ENCODE measurements at regions not wholly inside any gene's neighbourhood (a gene's known extent, or its start where the extent isn't known, plus 50 kb on each side); places are given as distances from the start of the nearest gene placed in this dataset.
"Not testable (repeated sequence)": the region's sequence is repeated elsewhere in the genome, so short reads cannot be mapped to it uniquely, and the experiment has no call there.

DNA sequence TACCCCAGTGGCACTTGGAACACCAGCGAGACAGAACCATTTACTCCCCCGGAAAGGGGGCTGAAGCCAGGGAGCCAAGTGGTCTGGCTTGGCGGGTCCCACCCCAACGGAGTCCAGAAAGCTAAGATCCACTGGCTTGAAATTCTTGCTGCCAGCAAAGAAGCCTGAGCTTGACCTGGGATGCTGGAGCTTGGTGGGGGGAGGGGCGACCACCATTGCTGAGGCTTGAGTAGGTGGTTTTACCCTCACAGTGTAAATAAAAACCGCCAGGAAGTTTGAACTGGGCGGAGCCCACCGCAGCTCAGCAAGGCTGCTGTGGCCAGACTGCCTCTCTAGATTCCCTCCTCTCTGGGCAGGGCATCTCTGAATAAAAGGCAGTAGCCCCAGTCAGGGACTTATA is 62.8 kb downstream of the RPS24 start:
- not testable (repeated sequence) for DNase-seq

DNA sequence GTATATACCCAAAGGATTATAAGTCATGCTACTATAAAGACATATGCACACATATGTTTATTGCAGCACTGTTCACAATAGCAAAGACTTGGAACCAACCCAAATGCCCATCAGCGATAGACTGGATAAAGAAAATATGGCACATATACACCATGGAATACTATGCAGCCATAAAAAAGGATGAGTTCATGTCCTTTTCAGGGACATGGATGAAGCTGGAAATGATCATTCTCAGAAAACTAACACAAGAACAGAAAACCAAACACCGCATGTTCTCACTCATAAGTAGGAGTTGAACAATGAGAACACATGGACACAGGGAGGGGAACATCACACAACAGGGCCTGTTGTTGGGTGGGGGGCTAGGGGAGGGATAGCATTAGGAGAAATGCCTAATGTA is 68.9 kb downstream of the RPS24 start:
- DNase-seq = not testable (repeated sequence)

DNA sequence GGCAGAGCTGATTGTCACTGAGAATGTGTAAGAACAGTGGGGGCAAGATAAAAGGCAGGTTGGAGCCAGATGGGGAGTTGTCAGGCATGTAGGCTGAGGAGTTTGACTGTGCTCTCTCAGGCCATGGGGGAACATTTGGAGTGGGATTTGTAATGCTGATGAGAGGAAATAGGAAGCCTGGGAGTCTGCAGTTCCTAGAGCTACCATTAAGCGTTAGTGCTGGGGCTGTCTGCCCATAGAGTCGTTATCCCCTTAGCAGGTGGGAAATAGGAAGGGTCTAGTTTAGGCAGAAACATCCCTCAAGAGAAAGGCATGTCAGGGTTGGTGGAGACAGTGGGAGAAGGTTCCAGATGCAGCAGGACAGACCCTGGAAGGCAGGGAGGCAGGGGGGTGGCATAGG is 75.5 kb downstream of the RPS24 start:
- DNase-seq = no peak

DNA sequence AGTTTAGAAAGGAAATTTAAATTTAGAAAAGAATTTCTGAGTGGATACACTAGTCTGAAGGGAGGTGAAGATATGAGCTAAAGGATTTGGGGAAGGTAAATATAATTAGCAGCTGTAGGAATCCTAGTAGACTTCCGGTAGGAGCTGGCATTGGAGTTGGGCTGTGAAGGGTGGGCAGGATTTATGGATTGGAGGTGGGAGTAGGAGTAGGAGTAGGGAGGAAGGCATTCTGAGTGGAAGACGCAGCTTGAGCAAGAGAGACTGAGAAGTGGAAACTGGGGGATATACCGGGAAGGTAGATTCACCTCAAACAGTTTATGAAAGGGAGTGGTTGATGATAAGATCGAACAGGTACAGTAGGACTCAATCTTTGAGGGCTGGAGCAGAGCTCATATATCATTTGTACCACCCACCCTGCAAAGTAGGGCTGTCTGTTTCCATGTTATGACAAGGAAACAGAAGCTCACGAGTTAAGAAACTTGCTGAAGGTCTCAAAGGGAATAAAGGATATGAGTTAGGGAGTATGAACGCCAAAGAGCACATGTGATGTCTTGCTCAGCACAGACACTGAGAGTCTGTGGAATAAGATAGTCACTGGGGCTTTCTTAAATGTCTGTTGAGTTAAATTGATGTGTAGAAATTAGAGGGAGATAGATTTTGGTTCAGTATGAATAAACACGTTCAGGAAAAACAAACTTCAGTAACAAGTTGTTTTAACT is 81.6 kb downstream of the RPS24 start:
- no peak for DNase-seq

DNA sequence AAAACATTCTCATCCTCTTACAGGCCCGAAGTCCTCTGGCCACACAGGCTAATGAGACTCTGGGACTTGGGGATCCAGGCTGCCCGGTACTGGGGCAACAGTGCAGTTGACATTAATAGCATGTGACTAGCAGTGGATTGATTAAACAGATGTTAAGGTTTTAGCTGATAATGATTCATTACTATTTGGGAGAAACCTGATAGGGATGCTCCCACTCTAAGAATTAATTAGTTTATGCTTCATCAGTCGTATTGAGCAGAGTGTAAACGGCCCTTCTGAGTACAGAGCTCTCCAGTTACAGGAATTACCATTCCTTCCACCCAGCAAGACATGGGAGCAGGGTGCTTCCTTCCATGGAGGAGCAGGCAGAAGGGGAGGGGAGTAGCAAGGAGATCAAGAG is 82.7 kb downstream of the RPS24 start:
- DNase-seq = no peak

DNA sequence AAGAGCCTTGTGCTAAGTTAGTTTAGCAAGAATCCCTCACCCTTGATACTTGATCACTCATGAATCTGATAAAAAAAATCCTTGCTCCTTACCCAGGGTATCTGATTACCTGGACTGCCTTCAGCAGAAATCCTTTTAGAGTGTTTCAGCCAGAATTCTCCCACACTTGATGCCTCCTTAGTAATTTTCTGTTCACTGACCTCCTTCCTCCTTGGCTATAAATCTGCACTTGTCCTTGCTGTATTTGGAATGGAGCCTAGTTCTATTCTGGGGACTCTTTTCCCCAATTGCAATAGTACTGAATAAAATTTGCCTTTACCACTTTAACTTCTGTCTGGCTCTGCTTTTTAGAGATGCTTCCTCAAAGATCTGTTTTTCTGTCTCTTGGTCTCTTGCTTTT is 84.9 kb downstream of the RPS24 start:
- DNase-seq = no peak

DNA sequence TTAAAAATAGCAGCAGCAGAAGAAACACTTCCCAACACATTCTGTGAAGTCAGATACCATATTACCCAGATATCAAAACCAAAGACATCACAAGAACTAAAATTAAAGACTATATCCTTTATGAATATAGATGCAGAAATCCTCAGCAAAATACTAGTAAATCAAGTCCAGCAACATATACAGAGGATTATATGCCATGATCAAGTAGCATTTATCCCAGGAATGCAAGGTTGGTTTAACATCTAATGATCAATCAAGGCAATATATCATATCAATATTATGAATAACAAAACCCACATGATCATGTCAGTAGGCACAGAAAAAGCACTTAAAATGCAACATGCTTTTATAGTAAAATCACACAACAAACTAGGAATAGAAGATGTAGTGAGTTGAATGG is 88.1 kb downstream of the RPS24 start:
- DNase-seq = no peak

DNA sequence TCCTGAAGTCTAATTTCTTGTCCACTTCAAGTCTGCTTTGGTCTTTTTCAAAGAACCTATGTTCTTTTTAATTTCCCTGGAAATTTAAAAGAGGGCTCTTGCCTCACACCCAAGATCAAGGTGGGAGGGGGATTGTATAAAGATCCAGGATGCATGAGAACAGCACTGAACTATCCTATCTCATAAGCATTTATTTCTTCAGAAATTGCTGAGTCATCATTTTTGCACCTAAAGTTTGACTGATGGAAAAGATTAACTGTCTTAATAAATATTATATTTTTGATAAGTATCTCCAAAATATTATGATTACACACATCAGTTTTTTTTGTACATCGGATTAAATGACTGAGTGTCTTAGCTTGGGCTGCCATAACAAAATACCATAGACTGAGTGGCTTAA is 90.5 kb downstream of the RPS24 start:
- no peak for DNase-seq

DNA sequence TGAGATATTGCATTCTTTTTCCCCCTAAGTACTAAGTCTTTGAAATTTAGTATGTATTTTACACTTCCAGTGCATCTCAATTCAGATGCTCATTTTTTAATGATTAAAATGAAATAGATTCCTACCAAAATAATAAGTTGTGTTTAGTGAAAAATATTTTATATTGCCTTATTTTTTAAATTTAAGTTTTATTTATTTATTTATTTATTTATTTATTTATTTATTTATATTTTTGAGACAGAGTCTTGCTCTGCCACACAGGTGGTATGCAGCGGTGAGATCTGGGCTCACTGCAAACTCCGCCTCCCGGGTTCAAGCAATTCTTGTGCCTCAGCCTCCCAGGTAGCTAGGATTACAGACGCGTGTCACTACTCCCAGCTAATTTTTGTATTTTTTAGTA is 95.5 kb downstream of the RPS24 start:
- no peak for DNase-seq

DNA sequence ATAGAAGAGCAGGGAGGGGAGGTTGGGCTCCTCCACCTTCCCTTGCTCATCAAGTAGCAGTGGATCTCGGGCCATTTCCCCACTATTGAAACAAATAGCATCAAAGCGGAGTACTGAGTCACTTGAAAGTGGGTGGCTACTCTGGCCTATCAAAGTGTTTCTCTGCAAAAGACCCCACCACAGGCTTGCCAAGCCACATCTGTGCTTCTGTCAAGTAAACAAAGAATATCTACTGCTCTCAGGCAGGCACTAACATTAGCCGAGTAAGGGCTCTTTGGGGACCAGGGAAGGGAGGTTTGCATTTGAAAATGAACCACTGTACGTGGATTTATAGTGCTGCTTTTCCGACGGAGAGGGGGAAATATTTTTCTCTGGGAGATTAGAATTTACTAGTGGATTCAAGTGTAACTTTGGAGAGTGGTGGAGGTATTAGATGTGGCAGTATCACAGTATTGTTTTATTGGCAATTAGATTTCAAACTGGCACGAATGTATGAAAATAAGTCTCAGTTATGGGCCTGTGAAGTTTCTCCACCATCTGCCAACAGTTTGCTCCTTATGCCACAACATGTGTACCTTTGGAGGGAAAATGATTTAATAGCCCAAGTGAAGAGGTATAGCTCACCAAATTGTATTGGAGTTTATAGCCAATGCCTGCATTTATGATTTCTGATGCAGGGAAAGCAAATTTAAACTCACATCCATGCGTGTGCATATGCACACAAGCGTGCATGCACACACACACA is 97.5 kb downstream of the RPS24 start:
- no peak for DNase-seq

DNA sequence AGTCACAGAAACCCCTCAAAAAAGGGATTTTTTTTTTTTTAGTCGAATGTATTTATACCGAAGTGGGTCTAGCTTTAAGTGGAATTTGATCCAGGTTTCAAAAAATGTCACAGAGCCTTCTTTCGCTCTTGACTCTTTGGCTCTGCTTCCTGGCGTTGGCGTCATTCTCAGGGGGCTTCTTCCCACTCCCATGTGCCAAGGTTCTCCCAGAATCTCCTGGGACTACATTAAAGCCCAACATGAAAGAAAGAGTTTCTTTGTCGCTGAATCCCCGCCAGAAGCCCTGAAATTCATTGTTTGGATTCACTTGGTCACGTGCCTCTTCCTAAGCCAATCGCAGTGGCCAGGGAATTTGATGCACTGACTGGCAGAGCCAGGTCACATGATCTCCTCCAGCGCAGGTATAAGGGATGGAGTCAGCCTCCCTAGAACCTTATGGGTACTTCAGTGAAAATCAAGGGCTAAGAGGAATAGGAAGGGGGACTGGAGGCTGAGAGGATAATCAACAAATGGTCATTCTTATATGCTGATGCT is 101.2 kb downstream of the RPS24 start:
- no peak for DNase-seq

DNA sequence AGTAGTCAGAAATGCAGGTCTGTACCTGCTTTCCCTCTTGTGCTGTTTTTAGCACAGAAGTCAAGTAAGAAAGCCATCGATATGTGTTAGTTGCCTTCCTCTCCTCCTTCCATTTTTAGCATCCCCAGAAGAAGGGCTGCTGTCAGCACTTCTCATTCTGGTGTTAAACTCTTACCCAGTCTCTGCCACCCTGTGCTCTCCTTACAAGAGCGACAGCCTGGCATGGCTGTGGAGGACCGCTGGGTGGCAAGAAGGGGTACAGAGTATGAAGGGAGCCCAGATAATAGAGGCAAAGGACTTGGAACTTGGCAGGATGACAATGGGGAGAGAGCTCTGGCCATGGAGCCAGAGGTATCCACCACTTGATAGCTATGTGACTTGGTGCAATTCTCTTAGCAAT is 103.5 kb downstream of the RPS24 start:
- no peak for DNase-seq

DNA sequence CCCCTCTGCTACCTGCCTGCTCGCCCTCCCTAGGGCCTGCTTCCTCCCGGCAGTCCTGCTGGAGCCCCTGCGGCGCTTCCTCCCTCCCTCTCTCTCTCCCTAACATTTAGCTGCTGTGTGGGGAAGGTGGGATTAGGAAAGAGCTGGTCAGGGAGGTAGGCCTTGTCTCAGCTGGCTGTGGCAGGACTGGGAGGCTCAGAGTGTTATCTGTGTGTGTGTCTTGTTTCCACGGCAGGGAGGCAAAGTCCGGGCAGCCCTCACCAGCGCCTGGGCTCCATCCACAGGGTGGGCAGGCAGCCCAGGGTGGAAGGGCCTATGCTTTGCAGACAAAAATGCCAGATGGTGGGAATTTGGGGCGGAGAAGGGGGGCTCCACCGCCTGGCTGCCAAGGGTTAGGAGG is 105.7 kb downstream of the RPS24 start:
- no peak for DNase-seq

DNA sequence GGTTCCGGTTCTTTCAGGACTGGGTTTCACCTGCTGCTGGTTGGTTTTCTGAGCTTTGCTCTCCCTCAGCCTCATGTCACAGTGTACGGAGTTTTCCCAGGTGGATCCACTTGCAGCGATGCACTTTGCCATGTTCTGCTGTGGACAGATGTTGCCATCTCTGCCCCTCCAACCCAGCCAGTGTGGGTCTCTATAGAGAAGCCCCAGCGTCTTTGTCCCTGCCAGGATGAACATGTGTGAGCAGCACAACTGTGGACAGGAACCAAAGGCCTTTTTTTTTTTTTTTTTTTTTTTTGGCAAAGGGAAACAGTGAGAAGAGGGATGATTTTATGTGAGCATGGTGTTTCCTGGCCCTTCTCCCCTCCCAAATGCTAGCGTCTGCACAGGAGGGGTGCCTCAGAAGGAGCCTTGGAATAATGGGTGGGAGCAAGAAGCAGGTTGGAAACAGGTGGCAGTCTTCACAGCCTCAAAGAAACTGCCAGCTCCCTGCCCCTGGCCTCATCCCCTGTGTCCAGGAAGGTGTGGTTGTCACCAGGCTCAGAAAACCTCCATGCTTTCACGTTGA is 106.5 kb downstream of the RPS24 start:
- no peak for DNase-seq

DNA sequence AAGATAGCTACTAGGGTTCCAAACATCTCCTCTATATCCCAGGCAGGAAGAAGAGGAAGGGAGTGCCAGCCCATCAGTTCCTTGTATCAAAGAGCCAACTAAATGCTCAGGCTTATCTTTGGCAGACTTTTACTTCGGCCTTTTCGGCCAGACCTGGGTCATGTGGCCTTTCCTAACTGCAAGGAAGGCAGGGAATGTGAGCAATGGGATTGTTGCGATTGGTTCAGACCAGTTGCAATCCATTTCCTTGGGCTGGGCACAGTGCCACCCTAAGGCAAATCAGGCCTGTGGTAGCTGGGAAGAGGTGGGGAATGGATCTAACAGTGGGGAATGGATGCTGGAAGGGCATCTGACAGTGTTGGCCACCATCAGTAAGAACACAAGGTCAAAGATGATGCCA is 109.9 kb downstream of the RPS24 start:
- no peak for DNase-seq

DNA sequence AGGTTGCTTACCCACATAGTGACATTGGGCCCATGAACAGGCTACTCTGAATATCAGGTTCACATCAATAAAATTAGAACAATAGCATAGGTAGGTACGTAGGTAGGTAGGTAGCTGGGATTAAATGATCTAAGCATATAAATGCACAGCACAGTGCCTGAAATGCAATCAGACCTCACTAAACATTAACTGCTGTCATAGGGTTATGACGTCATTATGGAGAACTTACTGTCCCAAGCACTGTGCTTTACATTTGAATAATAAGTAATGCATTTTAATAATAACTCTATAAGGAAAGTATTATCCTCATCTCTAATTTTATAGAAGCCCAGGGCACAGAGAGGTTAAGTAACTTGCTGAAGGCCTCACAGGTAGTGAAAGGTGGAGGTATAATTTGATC is 112.5 kb downstream of the RPS24 start:
- DNase-seq = no peak

DNA sequence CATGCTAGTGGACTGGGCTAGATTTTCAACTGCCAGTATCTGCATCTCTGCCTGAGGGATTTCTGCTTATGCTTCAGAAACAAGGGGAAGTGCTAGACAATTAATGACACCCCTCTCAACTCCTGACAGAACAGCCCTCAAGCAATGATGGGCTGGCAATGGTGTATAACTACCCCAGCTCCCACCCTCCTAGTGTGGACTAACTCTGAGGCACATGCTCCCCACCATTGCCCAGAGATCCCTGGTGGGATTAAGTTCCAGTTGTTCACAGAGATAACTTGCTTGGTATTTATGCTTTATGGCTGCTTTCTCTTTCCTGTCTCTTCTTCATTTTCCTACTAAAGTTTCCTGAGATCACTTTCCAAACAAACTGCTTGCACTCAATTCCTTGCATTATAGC is 113.5 kb downstream of the RPS24 start:
- no peak for DNase-seq

DNA sequence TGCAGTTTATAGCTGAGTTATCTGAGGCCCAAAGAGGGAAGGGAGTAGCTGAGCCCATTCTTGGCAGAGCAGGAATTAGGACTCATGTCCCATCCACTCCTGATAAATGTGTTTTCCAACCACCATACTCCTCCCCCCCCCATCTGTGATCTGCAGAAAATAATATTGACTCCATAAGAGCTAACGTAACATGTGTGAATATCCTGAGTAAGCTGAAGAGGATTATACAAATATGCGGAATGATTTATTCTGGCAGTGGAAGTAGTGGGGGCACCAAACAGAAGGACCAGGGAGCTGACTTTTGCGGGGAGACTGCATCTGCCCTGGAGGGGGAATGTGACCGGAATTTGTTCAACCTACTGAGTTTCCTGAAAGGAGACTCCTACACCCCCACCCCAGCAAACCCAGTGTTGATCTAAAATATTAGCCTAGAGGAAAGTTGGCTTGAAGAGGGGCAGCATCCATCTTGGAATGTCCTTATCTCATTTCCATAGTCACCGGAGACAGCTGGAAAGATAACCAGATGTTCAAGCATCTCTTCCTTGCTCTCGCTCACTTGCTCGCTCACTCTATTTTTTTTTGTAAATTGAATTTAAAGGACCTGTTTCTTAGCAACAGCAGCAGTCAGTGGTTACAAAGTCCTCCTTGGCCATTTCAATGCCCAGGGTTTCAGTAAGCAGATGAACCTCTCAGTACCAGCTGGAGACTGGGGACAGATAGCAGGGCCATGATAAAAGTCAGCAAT is 114.7 kb downstream of the RPS24 start:
- DNase-seq = no peak

DNA sequence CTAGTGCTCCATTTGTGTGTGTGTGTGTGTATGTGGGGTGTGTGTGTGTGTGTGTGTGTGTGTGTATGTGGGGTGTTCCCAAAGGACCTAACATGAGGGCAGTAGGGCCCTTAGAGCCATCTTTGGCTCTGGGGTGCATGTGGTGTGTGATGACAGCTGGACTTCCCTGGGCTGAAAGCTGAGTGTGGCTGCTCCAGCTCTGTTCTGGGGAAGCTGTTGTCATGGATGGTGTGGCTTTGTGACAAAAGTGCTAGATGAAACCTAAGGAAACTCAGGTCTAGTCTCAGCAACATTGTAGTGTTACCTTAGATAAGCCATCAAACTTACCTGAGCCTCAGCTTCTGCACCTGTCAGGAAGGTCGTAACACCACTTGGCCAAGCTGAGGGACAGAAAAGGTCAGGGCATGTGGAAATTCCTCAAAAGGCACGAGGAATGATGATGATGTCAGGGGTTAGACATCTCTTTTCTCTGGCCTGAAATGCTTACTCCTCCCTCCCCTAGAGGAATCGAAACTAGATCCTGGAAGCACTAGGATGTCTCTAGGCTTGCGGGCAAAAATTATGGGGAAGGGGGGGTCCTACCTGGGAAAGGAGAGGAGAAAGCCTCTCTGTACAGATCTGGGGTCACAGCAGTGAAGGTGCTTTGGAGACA is 115.4 kb downstream of the RPS24 start:
- peak in 1 of 3 donors; percentile 44 for DNase-seq

DNA sequence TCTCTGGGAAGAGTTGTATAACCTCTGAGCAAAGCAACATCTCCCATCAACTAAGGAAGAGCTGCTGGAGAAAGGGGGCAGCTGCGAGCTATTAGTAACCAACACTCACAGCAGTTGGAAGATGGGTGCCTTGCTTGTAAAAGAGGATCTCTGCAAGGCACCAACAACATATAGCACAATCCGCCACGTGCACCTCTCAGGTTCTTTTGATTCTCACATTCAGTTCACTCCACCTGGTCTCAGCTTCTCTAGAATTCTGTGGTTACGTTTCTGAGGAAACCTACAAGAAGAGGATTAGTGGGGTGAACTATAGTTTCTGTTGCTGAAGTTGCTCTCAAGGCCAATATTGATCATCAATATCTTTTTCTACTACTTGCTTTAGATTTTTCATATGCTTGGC is 117.1 kb downstream of the RPS24 start:
- DNase-seq = no peak

DNA sequence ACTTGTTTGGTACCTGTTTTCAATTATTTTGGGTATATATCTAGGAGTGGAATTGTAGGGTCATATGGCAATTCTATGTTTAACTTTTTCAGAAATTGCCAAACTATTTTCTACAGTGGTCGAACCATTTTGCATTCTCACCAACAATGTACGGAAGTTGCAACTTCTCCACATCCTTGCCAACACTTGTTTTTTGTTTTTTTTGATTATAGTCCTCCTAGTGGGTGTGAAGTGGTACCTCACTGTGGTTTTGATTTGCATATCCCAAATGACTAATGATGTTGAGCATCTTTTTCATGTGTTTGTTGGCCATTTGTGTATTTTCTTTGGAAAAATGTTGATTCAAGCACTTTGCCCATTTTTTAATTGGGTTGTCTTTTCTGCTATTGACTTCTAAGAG is 122.1 kb downstream of the RPS24 start:
- no peak for DNase-seq

DNA sequence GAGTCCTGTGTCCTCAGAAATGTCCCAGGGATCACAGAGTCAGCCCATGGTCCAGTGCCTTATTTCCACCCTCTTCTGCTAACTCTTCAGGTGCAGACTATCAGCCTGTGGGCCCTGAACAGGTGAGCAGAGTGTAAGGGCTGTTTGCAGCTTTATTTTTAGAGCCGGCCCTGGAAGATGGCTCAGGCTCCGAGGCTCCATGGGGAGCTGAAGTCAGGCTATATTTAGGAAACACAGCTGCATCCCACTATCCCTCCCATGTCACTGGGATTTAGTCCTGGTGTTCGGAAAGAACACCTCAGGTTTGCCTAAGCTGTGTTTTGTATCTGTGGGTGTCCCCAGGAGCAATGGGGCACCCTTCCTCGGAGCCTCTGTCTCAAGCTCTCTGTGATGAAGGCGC is 126.9 kb downstream of the RPS24 start:
- no peak for DNase-seq

DNA sequence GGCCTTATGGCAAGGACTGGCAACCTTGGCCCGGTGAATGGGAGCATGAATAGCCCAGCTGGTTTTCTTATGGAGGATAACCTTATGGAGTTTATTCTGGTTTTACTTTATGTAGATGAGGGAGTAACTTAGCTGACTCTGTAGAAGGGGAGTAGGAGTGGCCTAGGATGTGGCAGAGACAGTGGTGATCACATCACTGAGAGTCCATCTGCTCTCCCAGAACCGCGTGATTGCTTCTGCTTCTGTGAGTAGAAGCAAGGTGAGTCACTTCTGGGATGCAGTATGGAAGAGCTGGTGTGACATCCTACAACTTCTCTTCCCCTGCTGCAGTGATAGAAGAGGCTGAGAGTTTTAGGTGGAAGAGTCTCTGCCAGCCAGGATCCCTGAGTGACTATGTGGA is 129.2 kb downstream of the RPS24 start:
- DNase-seq = peak in 1 of 3 donors; percentile 31

All from suppressor macrophage treated with lipopolysaccharide for 1 hour (primary cell).